ENCODE measurements at regions not wholly inside any gene's neighbourhood (a gene's known extent, or its start where the extent isn't known, plus 50 kb on each side); places are given as distances from the start of the nearest gene placed in this dataset.
A peak's percentile ranks its signal among the peaks of the same experiment; 100 is the strongest.

GRCh38 chr2:18219676-18220075, 340.8 kb downstream of the RDH14 start:
- Histone ChIP-seq H3K4me2 (ENCODE audit: insufficient read depth, low read length) (no peak overlapping the region), H3K79me2 (ENCODE audit: control insufficient read depth, insufficient read depth, low read length) (no peaks in the 10 kb centered on the region), H3K9me1 (replicated peaks; ENCODE audit: control insufficient read depth, extremely low read depth, insufficient read depth, low read length) (no peaks in the 10 kb centered on the region), H3K9ac (replicated peaks; ENCODE audit: extremely low read depth, insufficient read depth, low read length) (no peak overlapping the region), H2AFZ (ENCODE audit: low read depth, low read length) (no peak overlapping the region), H3K4me1 (ENCODE audit: control insufficient read depth, extremely low read depth, insufficient read depth, low read length) (no peaks in the 10 kb centered on the region), H3K9me3 (replicated peaks; ENCODE audit: control insufficient read depth, insufficient read depth, low read length) (no peaks in the 10 kb centered on the region), H3K27ac (ENCODE audit: insufficient read depth, low read depth, low read length) (no peak overlapping the region), H3K4me3 (replicated peaks in 1 of 3; ENCODE audit: insufficient read depth in 1 of 3, low read depth in 1 of 3, low read length in 3 of 3) (no peak overlapping the region), H4K20me1 (replicated peaks; ENCODE audit: control insufficient read depth, extremely low read depth, insufficient read depth, low read length) (no peaks in the 10 kb centered on the region), H3K27me3 (ENCODE audit: control insufficient read depth in 2 of 2, insufficient read depth in 2 of 2, low read length in 2 of 2) (no peaks in the 10 kb centered on the region), H3K36me3 (ENCODE audit: control insufficient read depth in 2 of 2, extremely low read depth in 1 of 2, insufficient read depth in 2 of 2, low read length in 2 of 2) (no peaks in the 10 kb centered on the region)
- POLR2A ChIA-PET: no interaction called here
- DNase-seq (ENCODE audit: low read depth, low spot score): no peak
- no peak for FAIRE-seq
- dilution Hi-C loops (cut with MboI; ENCODE audit: extremely low pct_ligation_motif_present, low sequenced_read_pairs): no loop called here
- intact Hi-C loops (cut with micrococcal nuclease): loop anchor here (1.0 kb wide), 1 partner anchor 159 kb away; no protein-coding TSS in a partner anchor
- CTCF ChIA-PET: interaction anchor here (0.8 to 4.9 kb wide), 9 partner anchors 9 to 162 kb away, joined by 3 to 65 read pairs (median 3); no protein-coding TSS in a partner anchor
- no TSS peak for BruUV-seq (replicated peaks)
- no peak for TF ChIP-seq POLR2AphosphoS5 (IDR thresholded peaks at IDR 0.05; ENCODE audit: insufficient read depth, low read depth, low read length)
- TF ChIP-seq CTCF (IDR thresholded peaks at IDR 0.05; ENCODE audit: extremely low read depth in 1 of 2, insufficient read depth in 1 of 2, low read depth in 1 of 2, low read length in 2 of 2): peak in 1 of 2 donors; percentile 16

GRCh38 chr2:18218160-18218933, 339.9 kb downstream of the KCNS3 start:
- Histone ChIP-seq H3K9me1 (replicated peaks; ENCODE audit: control insufficient read depth, extremely low read depth, insufficient read depth, low read length) (no peaks in the 10 kb centered on the region), H3K36me3 (ENCODE audit: control insufficient read depth in 2 of 2, extremely low read depth in 1 of 2, insufficient read depth in 2 of 2, low read length in 2 of 2) (no peaks in the 10 kb centered on the region), H4K20me1 (replicated peaks; ENCODE audit: control insufficient read depth, extremely low read depth, insufficient read depth, low read length) (no peaks in the 10 kb centered on the region), H3K4me1 (ENCODE audit: control insufficient read depth, extremely low read depth, insufficient read depth, low read length) (no peaks in the 10 kb centered on the region), H3K27ac (ENCODE audit: insufficient read depth, low read depth, low read length) (no peak overlapping the region), H3K9ac (replicated peaks; ENCODE audit: extremely low read depth, insufficient read depth, low read length) (no peak overlapping the region), H3K79me2 (ENCODE audit: control insufficient read depth, insufficient read depth, low read length) (no peaks in the 10 kb centered on the region), H2AFZ (ENCODE audit: low read depth, low read length) (no peak overlapping the region), H3K4me3 (replicated peaks in 1 of 3; ENCODE audit: insufficient read depth in 1 of 3, low read depth in 1 of 3, low read length in 3 of 3) (no peak overlapping the region), H3K27me3 (ENCODE audit: control insufficient read depth in 2 of 2, insufficient read depth in 2 of 2, low read length in 2 of 2) (no peaks in the 10 kb centered on the region), H3K4me2 (ENCODE audit: insufficient read depth, low read length) (no peak overlapping the region), H3K9me3 (replicated peaks; ENCODE audit: control insufficient read depth, insufficient read depth, low read length) (no peaks in the 10 kb centered on the region)
- no peak for FAIRE-seq
- no TSS peak for BruUV-seq (replicated peaks)
- dilution Hi-C loops (cut with MboI; ENCODE audit: extremely low pct_ligation_motif_present, low sequenced_read_pairs) (no loop called here), intact Hi-C loops (cut with micrococcal nuclease) (no loop called here)
- TF ChIP-seq JUN (IDR thresholded peaks at IDR 0.05; ENCODE audit: borderline replicate concordance, insufficient read depth, insufficient read length, low read depth) (no peak), MAX (IDR thresholded peaks at IDR 0.05; ENCODE audit: insufficient read depth, insufficient read length) (no peak), POLR2AphosphoS5 (IDR thresholded peaks at IDR 0.05; ENCODE audit: insufficient read depth, low read depth, low read length) (no peak), EZH2 (IDR thresholded peaks at IDR 0.05; ENCODE audit: borderline replicate concordance, low read depth, low read length, severe bottlenecking) (no peak), CTCF (IDR thresholded peaks at IDR 0.05; ENCODE audit: extremely low read depth in 1 of 2, insufficient read depth in 1 of 2, low read depth in 1 of 2, low read length in 2 of 2) (no peak), FOS (IDR thresholded peaks at IDR 0.05; ENCODE audit: borderline replicate concordance, insufficient read depth, low read length) (no peak), GATA2 (IDR thresholded peaks at IDR 0.05; ENCODE audit: insufficient read depth, insufficient read length, low read depth, low read length) (no peak), MYC (IDR thresholded peaks at IDR 0.05; ENCODE audit: low read depth, low read length) (no peak)
- ChIA-PET CTCF (interaction anchor here (1.5 to 4.9 kb wide), 2 partner anchors 155 to 159 kb away, joined by 3 to 65 read pairs; no protein-coding TSS in a partner anchor), POLR2A (no interaction called here)
- no peak for DNase-seq (ENCODE audit: low read depth, low spot score)

Measured in endothelial cell of umbilical vein (primary cell).